Calu3 (cell line): ENCODE measurements at regions not wholly inside any gene's neighbourhood (a gene's known extent, or its start where the extent isn't known, plus 50 kb on each side); places are given as distances from the start of the nearest gene placed in this dataset.

Source experiments
- BruUV-seq: library from RNA; stranded (reverse); fragments of 400-500 nt; replicated peaks from 2 replicates; lab custom pipeline; 2021; lab: Mats Ljungman, UMichigan
- CTCF ChIA-PET: fragments of 300-600 bp; sonication (Branson Sonifier 250); formaldehyde crosslinking; loops from one replicate; lab custom pipeline; 2022; ENCODE audit warnings: antibody characterized with exemption; lab: Charles Lee
- DNase-seq: peaks from one replicate; pipeline ENCODE4 v3.0.0; 2022
- H3K27ac Mint-ChIP-seq: one replicate; pipeline ENCODE4 v1.8.0; 2022; ENCODE audit warnings: mixed read lengths; ENCODE audit not compliant: unreplicated experiment
- H3K27me3 Mint-ChIP-seq: one replicate; pipeline ENCODE4 v1.8.0; 2022; ENCODE audit warnings: mixed read lengths; ENCODE audit not compliant: unreplicated experiment
- H3K36me3 Mint-ChIP-seq: one replicate; pipeline ENCODE4 v1.8.0; 2022; ENCODE audit warnings: mild to moderate bottlenecking, moderate library complexity, mixed read lengths; ENCODE audit not compliant: insufficient read depth, unreplicated experiment
- H3K4me1 Mint-ChIP-seq: one replicate; pipeline ENCODE4 v1.8.0; 2022; ENCODE audit warnings: mild to moderate bottlenecking, low read depth, mixed read lengths; ENCODE audit not compliant: unreplicated experiment
- H3K4me3 Mint-ChIP-seq: one replicate; pipeline ENCODE4 v1.8.0; 2022; ENCODE audit warnings: mild to moderate bottlenecking, low read depth, moderate library complexity, mixed read lengths; ENCODE audit not compliant: unreplicated experiment
- H3K9me3 Mint-ChIP-seq: one replicate; pipeline ENCODE4 v1.8.0; 2022; ENCODE audit warnings: low read depth, mixed read lengths; ENCODE audit not compliant: unreplicated experiment
- intact Hi-C: fragments of 100-400 bp; cut with micrococcal nuclease; formaldehyde crosslinking; loops from one replicate; pipeline ENCODE4 v1.10.0; 2022; ENCODE audit not compliant: unreplicated experiment
- TF ChIP-seq, protein P1 (sequence below): fragments of 200-600 bp; IDR thresholded peaks from one replicate; pipeline ENCODE4 v1.8.0; 2022; ENCODE audit warnings: antibody characterized with exemption; ENCODE audit not compliant: unreplicated experiment

DNA sequence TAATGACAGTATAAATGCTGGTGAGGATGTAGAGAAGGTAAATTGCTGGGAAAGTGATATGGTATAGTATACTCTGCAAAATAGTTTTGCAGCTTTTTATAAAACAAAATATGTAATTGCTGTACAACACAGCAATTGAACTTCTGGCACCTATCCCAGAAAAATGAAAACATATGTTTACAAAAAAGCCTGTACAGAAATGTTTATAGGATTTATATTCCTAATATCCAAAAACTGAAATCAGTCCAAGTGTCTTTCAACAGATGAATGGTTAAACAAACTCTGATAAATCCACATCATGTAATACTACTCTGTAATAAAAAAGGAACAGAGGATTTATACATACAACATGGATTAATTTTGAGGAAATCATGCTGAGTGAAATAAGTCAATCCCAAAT lies 198.4 kb upstream of the ACTRT1 start:
- Mint-ChIP-seq H3K9me3 (peaks cover 11% of the 10 kb centered on the region), H3K4me1 (no peaks in the 10 kb centered on the region)
- TF ChIP-seq, protein P1, sequence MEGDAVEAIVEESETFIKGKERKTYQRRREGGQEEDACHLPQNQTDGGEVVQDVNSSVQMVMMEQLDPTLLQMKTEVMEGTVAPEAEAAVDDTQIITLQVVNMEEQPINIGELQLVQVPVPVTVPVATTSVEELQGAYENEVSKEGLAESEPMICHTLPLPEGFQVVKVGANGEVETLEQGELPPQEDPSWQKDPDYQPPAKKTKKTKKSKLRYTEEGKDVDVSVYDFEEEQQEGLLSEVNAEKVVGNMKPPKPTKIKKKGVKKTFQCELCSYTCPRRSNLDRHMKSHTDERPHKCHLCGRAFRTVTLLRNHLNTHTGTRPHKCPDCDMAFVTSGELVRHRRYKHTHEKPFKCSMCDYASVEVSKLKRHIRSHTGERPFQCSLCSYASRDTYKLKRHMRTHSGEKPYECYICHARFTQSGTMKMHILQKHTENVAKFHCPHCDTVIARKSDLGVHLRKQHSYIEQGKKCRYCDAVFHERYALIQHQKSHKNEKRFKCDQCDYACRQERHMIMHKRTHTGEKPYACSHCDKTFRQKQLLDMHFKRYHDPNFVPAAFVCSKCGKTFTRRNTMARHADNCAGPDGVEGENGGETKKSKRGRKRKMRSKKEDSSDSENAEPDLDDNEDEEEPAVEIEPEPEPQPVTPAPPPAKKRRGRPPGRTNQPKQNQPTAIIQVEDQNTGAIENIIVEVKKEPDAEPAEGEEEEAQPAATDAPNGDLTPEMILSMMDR: no peak

DNA sequence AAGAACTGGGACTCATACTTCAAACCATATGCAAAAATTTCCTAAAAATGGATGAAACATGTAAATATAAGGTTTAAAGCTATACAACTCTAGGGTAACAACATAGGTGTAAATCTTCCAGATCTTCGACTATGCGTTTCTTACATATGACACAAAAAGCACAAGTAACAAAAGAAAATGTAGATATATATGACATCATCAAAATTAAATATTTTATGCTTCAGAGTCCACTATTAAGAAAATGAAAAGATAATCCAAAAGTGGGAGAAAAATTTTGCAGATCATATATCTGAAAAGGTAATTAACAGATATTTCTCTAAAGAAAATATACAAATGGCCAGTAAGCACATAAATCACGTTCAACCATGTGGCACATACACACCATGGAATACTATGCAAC lies 164.2 kb upstream of the ACTRT1 start:
- intact Hi-C loops: no loop called here
- CTCF ChIA-PET: no interaction called here

More for the DNA sequence above, 198.4 kb upstream of the ACTRT1 start:
- Mint-ChIP-seq H3K27ac (no peak overlapping the region), H3K27me3 (no peaks in the 10 kb centered on the region), H3K36me3 (no peaks in the 10 kb centered on the region), H3K4me3 (no peak overlapping the region)
- BruUV-seq: no TSS peak
- intact Hi-C loops: no loop called here
- DNase-seq: no peak
- CTCF ChIA-PET: no interaction called here

DNA sequence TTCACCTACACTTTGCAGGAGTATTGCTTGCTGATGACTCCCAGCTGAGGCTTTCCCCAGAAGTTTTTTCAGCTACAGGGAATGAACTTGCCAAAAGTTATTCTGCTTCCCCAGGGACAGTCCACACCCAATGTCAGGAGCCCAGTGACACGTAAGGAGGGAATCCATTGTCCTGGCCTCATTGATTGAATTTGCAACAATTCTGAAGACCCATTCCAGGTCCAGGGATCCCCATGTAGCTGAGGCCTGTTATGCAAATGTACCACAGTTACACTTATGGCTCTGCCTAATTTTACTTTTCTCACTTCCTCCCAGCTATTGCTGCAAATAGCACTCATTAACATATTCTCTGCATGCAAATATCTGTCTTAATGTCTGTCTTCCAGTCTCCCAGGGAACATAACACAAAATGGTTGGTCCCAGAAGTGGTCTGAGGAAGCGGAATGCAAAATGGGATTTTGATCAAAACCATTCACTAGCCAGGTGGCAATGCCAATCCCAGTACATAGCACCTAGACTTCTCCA lies 113.7 kb upstream of the ACTRT1 start:
- DNase-seq: no peak
- no peaks in the 10 kb centered on the region for H3K4me1 Mint-ChIP-seq
- peaks cover 10% of the 10 kb centered on the region for H3K9me3 Mint-ChIP-seq
- no peaks in the 10 kb centered on the region for H3K27me3 Mint-ChIP-seq
- no peak overlapping the region for H3K4me3 Mint-ChIP-seq
- H3K27ac Mint-ChIP-seq: no peak overlapping the region
- CTCF ChIA-PET: no interaction called here
- no peaks in the 10 kb centered on the region for H3K36me3 Mint-ChIP-seq
- no TSS peak for BruUV-seq
- intact Hi-C loops: no loop called here
- TF ChIP-seq, protein P1: no peak

More for the DNA sequence above, 164.2 kb upstream of the ACTRT1 start:
- no TSS peak for BruUV-seq
- Mint-ChIP-seq H3K27me3 (no peaks in the 10 kb centered on the region), H3K4me1 (no peaks in the 10 kb centered on the region), H3K9me3 (peaks cover 9% of the 10 kb centered on the region), H3K36me3 (no peaks in the 10 kb centered on the region), H3K27ac (no peak overlapping the region), H3K4me3 (no peak overlapping the region)
- DNase-seq: no peak
- TF ChIP-seq, protein P1: no peak

DNA sequence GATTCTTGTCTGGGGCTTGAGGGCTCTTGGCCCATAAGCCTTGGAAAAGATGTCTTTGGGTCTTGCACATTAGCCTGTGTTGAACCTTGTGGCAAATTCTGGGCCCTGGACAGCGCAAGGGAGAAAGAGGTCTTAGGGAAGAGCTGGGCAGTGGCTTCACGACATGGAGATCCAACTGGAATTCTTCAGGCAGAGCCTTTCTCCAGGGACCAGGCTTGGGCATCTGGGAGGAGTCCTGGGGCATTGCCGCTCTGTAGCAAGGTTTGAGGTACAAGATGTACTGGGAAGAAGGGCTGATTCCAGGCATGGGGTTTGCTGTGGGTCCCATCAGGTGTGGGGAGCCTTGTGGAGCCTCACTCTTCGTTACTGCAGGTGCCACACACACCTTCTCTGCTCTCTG lies 104.0 kb upstream of the ACTRT1 start:
- no peaks in the 10 kb centered on the region for H3K27me3 Mint-ChIP-seq
- H3K4me3 Mint-ChIP-seq: no peak overlapping the region
- H3K36me3 Mint-ChIP-seq: no peaks in the 10 kb centered on the region
- TF ChIP-seq, protein P1: no peak
- no peak overlapping the region for H3K27ac Mint-ChIP-seq
- peaks cover 13% of the 10 kb centered on the region for H3K9me3 Mint-ChIP-seq
- CTCF ChIA-PET: no interaction called here
- intact Hi-C loops: no loop called here
- no peaks in the 10 kb centered on the region for H3K4me1 Mint-ChIP-seq
- no peak for DNase-seq
- no TSS peak for BruUV-seq
